DND-41 (cell line): ENCODE measurements at regions not wholly inside any gene's neighbourhood (a gene's known extent, or its start where the extent isn't known, plus 50 kb on each side); places are given as distances from the start of the nearest gene placed in this dataset.

ENCODE experiments used
- ATAC-seq: fragments of 200-7000 bp; cut with Tn5 transposase; 3 replicates; pipeline ENCODE4 v1.9.1; 2021; ENCODE audit warnings: low read depth; ENCODE audit not compliant: insufficient read depth
- DNase-seq: peaks from one replicate; pipeline ENCODE4 v3.0.0-alpha.2; 2020
- H2AFZ ChIP-seq: 2 replicates; pipeline ENCODE4 v1.6.0; 2012; ENCODE audit warnings: low read depth, low read length
- H3K27ac ChIP-seq: 2 replicates; pipeline ENCODE4 v1.5.1; 2012; ENCODE audit warnings: low read length, inconsistent platforms
- H3K27me3 ChIP-seq: fragments of 200-600 bp; sonication (generic); 2 replicates; pipeline ENCODE4 v1.6.0; 2012; ENCODE audit warnings: low read length, mild to moderate bottlenecking, inconsistent platforms; ENCODE audit not compliant: insufficient read depth, poor library complexity
- H3K36me3 ChIP-seq: 2 replicates; pipeline ENCODE4 v1.5.1; 2012; ENCODE audit warnings: low read length, inconsistent platforms; ENCODE audit not compliant: insufficient read depth
- H3K4me1 ChIP-seq: 2 replicates; pipeline ENCODE4 v1.5.1; 2012; ENCODE audit warnings: mild to moderate bottlenecking, low read length; ENCODE audit not compliant: insufficient read depth
- H3K4me2 ChIP-seq: 2 replicates; pipeline ENCODE4 v1.6.0; 2012; ENCODE audit warnings: mild to moderate bottlenecking, moderate library complexity, low read length, inconsistent platforms; ENCODE audit not compliant: insufficient read depth
- H3K4me3 ChIP-seq, 2 experiments: fragments of 200-600 bp in 1 of 2; shearing (Covaris generic) in 1 of 2; 2 replicates each; pipeline ENCODE4 v1.5.1; 2012 to 2016; ENCODE audit warnings: inconsistent platforms in 2 of 2, low read length in 2 of 2, mild to moderate bottlenecking in 2 of 2, low read depth in 1 of 2, moderate library complexity in 1 of 2
- H3K79me2 ChIP-seq: 2 replicates; pipeline ENCODE4 v1.6.0; 2012; ENCODE audit warnings: low read length, inconsistent platforms; ENCODE audit not compliant: insufficient read depth
- H3K9ac ChIP-seq: 2 replicates; pipeline ENCODE4 v1.6.0; 2012; ENCODE audit warnings: low read depth, mild to moderate bottlenecking, inconsistent platforms, low read length, moderate library complexity
- H3K9me3 ChIP-seq: 2 replicates; pipeline ENCODE4 v1.5.1; 2012; ENCODE audit warnings: low read length, moderate library complexity, mild to moderate bottlenecking, inconsistent platforms; ENCODE audit not compliant: insufficient read depth, severe bottlenecking
- H4K20me1 ChIP-seq: 2 replicates; pipeline ENCODE4 v1.6.0; 2012; ENCODE audit warnings: low read length; ENCODE audit not compliant: insufficient read depth
- EZH2 ChIP-seq: IDR thresholded peaks from 3 replicates; pipeline ENCODE4 v1.6.1; 2012; ENCODE audit warnings: borderline replicate concordance, low read depth, mild to moderate bottlenecking, moderate library complexity, low read length, inconsistent platforms; ENCODE audit not compliant: severe bottlenecking
- TF ChIP-seq, protein P1 (sequence below): IDR thresholded peaks from 2 replicates; pipeline ENCODE4 v1.5.1; 2012; ENCODE audit warnings: borderline replicate concordance, low read length, moderate library complexity, mild to moderate bottlenecking; ENCODE audit not compliant: poor library complexity, severe bottlenecking; ENCODE audit errors: extremely low read depth

- Histone ChIP-seq H4K20me1 (no peaks in the 10 kb centered on the region), H3K9me3 (no peaks in the 10 kb centered on the region), H3K4me3 (no peak overlapping the region), H3K27ac (no peak overlapping the region), H3K79me2 (no peaks in the 10 kb centered on the region), H3K4me2 (no peak overlapping the region), H3K27me3 (no peaks in the 10 kb centered on the region), H2AFZ (no peak overlapping the region), H3K9ac (no peak overlapping the region), H3K4me1 (no peaks in the 10 kb centered on the region), H3K36me3 (no peaks in the 10 kb centered on the region)
- no peak for ATAC-seq
- no peak for DNase-seq
- TF ChIP-seq, protein P1, sequence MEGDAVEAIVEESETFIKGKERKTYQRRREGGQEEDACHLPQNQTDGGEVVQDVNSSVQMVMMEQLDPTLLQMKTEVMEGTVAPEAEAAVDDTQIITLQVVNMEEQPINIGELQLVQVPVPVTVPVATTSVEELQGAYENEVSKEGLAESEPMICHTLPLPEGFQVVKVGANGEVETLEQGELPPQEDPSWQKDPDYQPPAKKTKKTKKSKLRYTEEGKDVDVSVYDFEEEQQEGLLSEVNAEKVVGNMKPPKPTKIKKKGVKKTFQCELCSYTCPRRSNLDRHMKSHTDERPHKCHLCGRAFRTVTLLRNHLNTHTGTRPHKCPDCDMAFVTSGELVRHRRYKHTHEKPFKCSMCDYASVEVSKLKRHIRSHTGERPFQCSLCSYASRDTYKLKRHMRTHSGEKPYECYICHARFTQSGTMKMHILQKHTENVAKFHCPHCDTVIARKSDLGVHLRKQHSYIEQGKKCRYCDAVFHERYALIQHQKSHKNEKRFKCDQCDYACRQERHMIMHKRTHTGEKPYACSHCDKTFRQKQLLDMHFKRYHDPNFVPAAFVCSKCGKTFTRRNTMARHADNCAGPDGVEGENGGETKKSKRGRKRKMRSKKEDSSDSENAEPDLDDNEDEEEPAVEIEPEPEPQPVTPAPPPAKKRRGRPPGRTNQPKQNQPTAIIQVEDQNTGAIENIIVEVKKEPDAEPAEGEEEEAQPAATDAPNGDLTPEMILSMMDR = no peak
- TF ChIP-seq EZH2 = no peak
These were observed 1445.6 kb downstream of the TBC1D22A start for GRCh38 chr22:48207919-48208535.

- no peak for ATAC-seq
- H3K36me3 ChIP-seq = no peaks in the 10 kb centered on the region
These were observed 1443.3 kb downstream of the TBC1D22A start for GRCh38 chr22:48205790-48206189.

GRCh38 chr22:48205161-48205560, 1442.7 kb downstream of the TBC1D22A start:
- Histone ChIP-seq H3K4me1 (no peaks in the 10 kb centered on the region), H3K79me2 (no peaks in the 10 kb centered on the region), H3K4me3 (no peak overlapping the region), H3K9me3 (no peaks in the 10 kb centered on the region), H4K20me1 (no peaks in the 10 kb centered on the region), H3K9ac (no peak overlapping the region), H3K36me3 (no peaks in the 10 kb centered on the region), H3K27me3 (no peaks in the 10 kb centered on the region), H3K4me2 (no peak overlapping the region), H2AFZ (no peak overlapping the region), H3K27ac (no peak overlapping the region)
- no peak for TF ChIP-seq EZH2
- TF ChIP-seq, protein P1 = no peak
- DNase-seq (no peak), ATAC-seq (no peak)

More at GRCh38 chr22:48205790-48206189, 1443.3 kb downstream of the TBC1D22A start:
- Histone ChIP-seq H3K27ac (no peak overlapping the region), H3K79me2 (no peaks in the 10 kb centered on the region), H3K4me1 (no peaks in the 10 kb centered on the region), H3K4me3 (no peak overlapping the region), H3K27me3 (no peaks in the 10 kb centered on the region), H3K4me2 (no peak overlapping the region), H2AFZ (no peak overlapping the region), H3K9ac (no peak overlapping the region), H4K20me1 (no peaks in the 10 kb centered on the region), H3K9me3 (no peaks in the 10 kb centered on the region)
- TF ChIP-seq, protein P1 = no peak
- no peak for TF ChIP-seq EZH2
- no peak for DNase-seq
